Jurkat, Clone E6-1 (cell line): ENCODE measurements at regions not wholly inside any gene's neighbourhood (a gene's known extent, or its start where the extent isn't known, plus 50 kb on each side); places are given as distances from the start of the nearest gene placed in this dataset.

Experiments
- DNase-seq: peaks from one replicate; pipeline ENCODE4 v3.0.0-alpha.2; 2011; ENCODE audit warnings: low read depth, low spot score
- H3K4me3 ChIP-seq: 2 replicates; pipeline ENCODE4 v1.5.1; 2011; ENCODE audit warnings: mild to moderate bottlenecking, low read length, control low read depth, moderate library complexity

DNA sequence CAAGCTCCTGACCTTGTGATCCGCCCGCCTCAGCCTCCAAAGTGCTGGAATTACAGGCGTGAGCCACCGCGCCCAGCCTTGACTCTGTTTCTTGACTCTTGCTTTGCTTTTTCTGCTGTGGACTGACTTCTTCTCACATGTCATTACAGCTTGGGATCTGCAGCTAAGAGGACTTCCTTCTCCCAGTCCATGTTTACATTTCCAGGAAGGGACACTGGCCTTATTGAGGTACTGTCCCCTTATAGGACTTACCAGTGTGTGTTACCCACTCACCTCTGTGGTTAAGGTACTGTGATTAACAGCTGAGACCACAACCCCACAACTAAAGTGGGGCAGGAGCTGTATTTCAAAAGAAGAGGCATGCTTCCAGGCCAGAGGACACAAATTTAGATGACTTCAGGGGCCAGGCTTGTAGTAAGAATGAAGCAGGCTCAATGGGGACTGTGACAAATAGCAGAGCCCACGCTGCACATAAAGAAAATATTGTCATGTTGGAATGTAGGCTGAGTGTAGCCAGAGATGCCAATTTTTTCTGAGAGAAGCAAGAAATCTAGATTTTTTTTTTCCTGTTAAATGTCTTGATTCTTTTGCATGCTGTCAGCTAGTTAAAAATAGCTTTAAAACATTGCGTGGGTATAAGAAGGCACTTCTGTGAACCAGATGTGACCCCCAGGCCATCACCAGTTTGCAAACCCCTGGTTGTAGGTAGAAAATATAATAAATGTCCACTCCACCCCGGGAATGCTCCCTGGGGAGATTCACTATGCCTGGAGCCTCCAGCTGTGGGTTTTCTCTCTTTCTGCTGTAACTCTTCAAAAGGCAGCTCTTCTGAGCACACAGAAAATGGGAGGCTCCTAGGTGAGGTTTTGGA, 75.0 kb downstream of the PTPDC1 start:
- no peak overlapping the region for H3K4me3 ChIP-seq
- DNase-seq: no peak

GRCh38 chr9:94160594-94161501, 76.6 kb downstream of the PTPDC1 start:
- H3K4me3 ChIP-seq: no peak overlapping the region
- no peak for DNase-seq

- no peak overlapping the region for H3K4me3 ChIP-seq
- no peak for DNase-seq
Observed at GRCh38 chr9:94161673-94162072, 77.4 kb downstream of the PTPDC1 start.

- peak; percentile 74 for DNase-seq
- peak overlapping the region; percentile 52 for H3K4me3 ChIP-seq
Observed at GRCh38 chr9:94164806-94165549, 80.7 kb downstream of the PTPDC1 start.

DNA sequence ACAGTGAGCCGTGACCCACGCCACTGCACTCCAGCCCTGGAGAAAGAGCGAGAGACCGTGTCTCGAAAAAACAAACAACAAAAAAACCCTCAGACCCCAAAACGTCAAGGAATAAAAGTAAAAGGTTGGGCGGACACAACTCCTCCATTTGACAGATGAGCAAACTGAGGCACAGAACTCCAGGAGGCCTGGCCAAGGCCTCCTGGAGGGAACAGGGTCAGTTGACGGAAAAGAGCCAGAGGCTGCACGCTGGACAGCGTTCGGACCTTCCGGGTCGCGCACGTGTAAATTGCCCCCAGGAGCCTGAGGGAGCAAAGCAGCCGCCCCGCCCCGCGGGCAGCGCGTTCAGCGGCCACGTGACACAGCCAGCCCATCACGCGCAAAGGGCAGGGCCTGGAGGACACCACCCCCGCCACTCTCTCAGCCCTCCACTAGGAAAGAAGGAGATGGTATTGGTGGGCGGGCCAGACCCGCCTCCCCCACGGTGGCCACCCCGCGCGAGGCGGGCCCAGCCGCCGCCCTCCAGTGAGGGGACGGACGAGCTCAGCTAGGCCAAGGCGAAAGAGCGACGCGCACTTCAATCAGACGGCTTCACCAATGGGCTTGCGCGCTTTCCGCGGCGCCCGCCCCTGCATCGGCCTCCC, 81.5 kb downstream of the PTPDC1 start:
- peak overlapping the region; percentile 52 for H3K4me3 ChIP-seq
- peak; percentile 98 for DNase-seq

DNA sequence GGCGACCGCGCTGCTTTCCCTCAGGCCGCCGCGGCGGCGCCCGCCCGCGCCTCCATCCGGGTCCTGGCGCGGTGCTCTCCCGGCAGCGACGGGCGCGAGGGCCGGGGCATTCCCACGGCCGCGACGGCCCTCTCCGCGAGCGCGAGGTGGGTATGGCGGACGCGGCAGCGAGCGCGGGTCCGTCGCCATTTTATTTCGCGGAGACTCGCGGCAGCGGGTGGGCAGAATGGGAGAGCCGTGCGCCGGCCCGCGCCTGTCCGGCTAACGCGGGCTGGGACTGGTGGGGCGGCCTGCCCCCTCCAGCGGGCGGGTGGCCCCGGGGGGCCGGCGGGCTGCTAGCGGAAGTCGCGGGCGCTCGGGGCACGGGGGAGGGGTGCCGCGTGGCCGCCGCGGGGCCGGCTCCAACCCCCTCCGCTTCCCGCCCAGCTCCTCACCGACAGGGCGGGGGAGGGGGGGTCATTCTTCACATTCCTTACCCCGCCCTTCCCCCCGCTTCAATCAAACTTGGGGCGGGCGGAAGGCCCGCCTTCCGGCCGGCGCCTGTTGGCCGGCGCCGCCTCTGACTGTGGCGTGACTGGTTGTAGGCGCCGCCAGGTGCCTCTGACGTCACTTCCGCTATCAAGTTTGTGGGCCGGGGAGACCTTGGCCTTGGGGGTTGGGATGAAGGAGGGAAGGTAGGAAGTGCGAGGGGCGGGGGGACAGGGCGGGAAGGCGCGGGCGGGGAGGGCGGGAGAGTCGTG, 82.1 kb downstream of the PTPDC1 start:
- peak overlapping the region; percentile 90 for H3K4me3 ChIP-seq
- DNase-seq: peak; percentile 98

DNA sequence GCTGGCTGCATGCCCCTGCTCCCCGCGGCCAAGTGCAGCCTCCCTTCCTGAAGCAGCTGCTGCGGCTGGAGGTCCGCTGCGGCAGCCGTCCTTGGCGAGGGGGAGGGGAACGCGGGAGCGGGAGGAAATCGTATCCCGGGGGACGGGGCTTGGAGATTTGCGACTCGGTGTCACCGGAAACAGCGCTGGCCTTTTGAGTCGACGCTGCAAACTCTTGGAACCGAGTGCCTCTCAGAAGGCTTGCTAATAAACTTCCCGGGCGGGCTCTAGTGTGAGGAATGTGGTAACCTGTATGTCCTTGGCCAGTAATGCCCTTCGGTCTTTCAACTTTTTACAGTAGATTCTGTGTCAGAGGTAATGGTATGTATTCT, 82.7 kb downstream of the PTPDC1 start:
- DNase-seq: no peak
- peak overlapping the region; percentile 90 for H3K4me3 ChIP-seq

- H3K4me3 ChIP-seq: peak overlapping the region; percentile 90
- no peak for DNase-seq
Observed at GRCh38 chr9:94167376-94167890, 83.2 kb downstream of the PTPDC1 start.

DNA sequence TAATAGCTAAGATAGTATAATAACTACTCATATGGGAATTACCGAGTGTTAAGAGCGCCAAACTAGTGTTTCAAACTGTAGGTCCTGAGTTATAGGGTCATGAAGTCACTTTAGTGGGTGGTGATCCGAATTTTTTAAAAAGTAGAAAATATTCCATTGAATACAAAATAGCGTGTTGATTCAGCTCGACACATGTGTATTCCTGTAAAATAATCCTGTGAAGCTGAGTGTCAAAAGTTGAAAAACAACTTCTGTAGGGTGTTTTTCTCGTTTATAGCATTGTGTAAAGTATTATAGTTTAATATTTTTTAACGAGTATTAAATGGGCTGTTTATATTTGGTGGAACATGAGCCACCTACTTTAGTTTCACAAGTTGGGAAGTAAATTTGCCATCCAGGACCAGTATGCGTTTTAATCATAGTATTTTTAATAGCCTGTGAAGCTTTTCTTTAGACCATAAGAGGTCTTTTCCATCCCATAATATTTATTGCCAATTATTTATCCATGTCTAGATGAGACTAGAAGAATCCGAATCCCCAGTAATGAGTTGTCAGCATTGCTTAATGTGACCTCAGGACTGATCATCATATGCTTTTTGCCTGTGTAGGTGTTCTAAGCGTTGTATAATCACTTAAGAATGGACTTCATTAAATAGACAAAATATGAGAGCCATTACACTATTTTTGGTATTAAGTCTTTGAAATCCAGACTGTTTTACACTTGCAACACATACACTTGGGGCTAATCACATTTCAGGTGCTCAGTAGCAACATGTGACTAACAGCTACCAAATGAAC, 84.1 kb downstream of the PTPDC1 start:
- peak overlapping the region; percentile 90 for H3K4me3 ChIP-seq
- no peak for DNase-seq

GRCh38 chr9:94169968-94170367, 85.7 kb downstream of the PTPDC1 start:
- no peak overlapping the region for H3K4me3 ChIP-seq

DNA sequence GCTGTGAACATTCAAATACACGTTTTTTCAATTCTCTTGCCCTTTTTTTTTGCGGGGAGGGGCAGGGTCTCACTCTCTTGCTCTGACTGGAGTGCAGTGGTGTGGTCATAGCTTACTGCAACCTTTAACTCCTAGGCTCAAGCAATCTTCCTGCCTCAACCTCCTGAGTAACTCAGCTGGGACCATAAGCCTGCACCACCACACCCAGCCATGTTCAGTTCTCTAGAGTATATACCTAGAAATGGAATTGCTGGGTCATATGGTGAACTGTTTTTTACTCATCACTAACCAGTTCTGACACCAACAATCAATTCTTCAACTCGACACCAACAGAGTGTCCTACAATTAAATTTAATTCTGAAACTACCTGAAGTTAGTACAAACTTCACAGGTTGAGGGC, 85.5 kb upstream of the ZNF169 start:
- H3K4me3 ChIP-seq: no peak overlapping the region
- no peak for DNase-seq

More at GRCh38 chr9:94169968-94170367, 85.7 kb downstream of the PTPDC1 start:
- no peak for DNase-seq

DNA sequence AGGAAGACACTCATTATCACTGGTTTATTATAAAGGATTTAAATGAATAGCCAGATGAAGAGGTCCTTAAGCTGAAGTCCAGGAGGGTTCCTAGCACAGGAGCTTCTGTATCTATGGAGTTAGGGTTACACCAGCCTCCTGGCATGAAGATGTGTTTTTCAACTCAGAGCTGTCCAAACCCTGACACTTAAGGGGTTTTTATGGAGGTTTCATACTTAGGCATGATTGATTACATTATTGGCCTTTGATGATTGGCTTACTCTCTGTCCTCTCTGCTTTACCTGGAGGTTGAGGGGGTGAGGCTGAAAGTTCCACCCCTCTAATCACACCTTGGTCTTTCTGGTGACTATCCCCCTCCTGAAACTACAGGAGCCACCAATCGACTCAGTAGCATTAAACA, 84.9 kb upstream of the ZNF169 start:
- no peak overlapping the region for H3K4me3 ChIP-seq

DNA sequence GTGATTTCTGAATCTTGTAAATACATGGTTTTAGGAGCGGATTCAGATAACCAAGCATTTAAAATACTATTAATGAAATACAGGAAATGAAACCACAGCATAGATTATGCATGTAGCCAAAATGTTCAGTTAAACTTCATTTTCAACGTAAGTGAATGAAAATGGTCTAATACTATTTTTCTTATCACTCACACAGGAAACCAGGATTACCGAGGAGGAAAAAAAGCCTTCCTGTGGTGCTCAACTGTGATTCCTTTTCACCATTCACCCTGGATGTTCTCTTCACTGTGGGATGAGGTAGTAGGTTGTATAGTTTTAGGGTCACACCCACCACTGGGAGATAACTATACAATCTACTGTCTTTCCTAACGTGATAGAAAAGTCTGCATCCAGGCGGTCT, 83.4 kb upstream of the ZNF169 start:
- no peak overlapping the region for H3K4me3 ChIP-seq
- no peak for DNase-seq

More for the DNA sequence above, 84.9 kb upstream of the ZNF169 start:
- DNase-seq: no peak

DNA sequence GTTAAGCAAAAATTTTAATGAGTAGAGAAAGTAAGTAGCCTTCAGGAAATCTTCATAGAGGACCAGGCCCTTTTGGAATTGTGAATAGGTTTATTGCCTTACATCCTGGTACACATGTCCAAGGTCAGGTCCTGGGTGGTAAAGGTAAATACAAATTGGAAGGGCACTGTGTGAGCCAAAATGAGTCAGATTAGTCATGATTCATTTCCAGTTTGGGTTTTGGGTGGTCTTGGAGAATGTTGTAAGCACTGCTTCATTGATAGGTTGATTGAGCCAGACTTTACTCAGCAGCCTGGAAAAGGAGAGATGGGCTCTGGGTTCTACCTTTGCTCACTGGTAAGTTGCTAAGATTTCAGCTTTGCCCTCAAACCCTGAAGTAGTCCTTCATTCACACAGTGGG, 82.5 kb upstream of the ZNF169 start:
- no peak overlapping the region for H3K4me3 ChIP-seq
- DNase-seq: no peak

GRCh38 chr9:94178927-94179326, 80.2 kb upstream of the ZNF169 start:
- DNase-seq: no peak

GRCh38 chr9:94181408-94182181, 77.5 kb upstream of the ZNF169 start:
- no peak overlapping the region for H3K4me3 ChIP-seq
- no peak for DNase-seq

More at GRCh38 chr9:94178927-94179326, 80.2 kb upstream of the ZNF169 start:
- H3K4me3 ChIP-seq: no peak overlapping the region

DNA sequence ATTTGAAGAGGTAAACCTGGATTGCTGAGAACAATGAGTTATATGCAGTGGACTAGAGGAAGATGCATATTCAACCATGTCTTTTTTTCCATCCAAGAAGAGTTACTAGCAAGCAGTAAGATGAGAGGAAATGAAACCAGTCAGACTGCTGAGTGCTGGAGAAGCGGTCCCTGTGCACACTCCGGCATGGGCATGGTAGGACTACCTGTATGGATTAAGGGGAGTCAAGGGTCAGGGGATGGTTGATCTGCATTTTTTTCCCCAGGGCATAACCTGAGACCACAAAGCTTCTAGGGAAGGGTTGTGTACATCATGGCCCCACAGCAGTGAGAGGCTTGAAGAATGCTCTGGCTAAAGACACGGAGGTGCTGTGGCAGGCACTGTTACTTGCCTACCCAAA, 76.6 kb upstream of the ZNF169 start:
- DNase-seq: no peak
- no peak overlapping the region for H3K4me3 ChIP-seq
